ENCODE measurements at regions not wholly inside any gene's neighbourhood (a gene's known extent, or its start where the extent isn't known, plus 50 kb on each side); places are given as distances from the start of the nearest gene placed in this dataset.

- Histone ChIP-seq H3K9me3 (ENCODE audit: low read length) (no peaks in the 10 kb centered on the region), H3K4me1 (ENCODE audit: insufficient read depth, low read length) (no peaks in the 10 kb centered on the region), H4K20me1 (ENCODE audit: insufficient read depth, low read length) (no peaks in the 10 kb centered on the region), H3K79me2 (ENCODE audit: insufficient read depth, low read length) (no peaks in the 10 kb centered on the region), H3K27ac (ENCODE audit: extremely low read length, insufficient read depth, low read length) (no peak overlapping the region), H2AFZ (ENCODE audit: low read length) (no peak overlapping the region), H3K9ac (ENCODE audit: insufficient read depth, low read depth, low read length) (no peak overlapping the region), H3K27me3 (ENCODE audit: control insufficient read depth in 1 of 2, insufficient read depth in 2 of 2, low read length in 2 of 2) (no peaks in the 10 kb centered on the region), H3K36me3 (replicated peaks in 1 of 2; ENCODE audit: control insufficient read depth in 1 of 2, insufficient read depth in 2 of 2, low read length in 2 of 2) (no peaks in the 10 kb centered on the region), H3K4me2 (ENCODE audit: low read depth, low read length) (no peak overlapping the region), H3K4me3 (replicated peaks in 1 of 3; ENCODE audit: insufficient read depth in 1 of 3, low read depth in 2 of 3, low read length in 3 of 3) (no peak overlapping the region)
- ChIA-PET POLR2A (no interaction called here), CTCF (ENCODE audit: low intra/inter-chr PET ratio, low total read pairs) (no interaction called here)
- 3% methylated on average over 3 of the region's 3 CpGs for WGBS (ENCODE audit: low lambda C conversion rate)
- in situ Hi-C loops (cut with HindIII; ENCODE audit: extremely low pct_ligation_motif_present, low pct_unique_long_range_greater_than_20kb): no loop called here
- TF ChIP-seq GATA4 (IDR thresholded peaks at IDR 0.05; ENCODE audit: borderline replicate concordance, low read depth): no peak
- TF ChIP-seq TOPORS (CRISPR knock-in tag; IDR thresholded peaks at IDR 0.05): no peak
- no peak for TF ChIP-seq ZFP36L2 (CRISPR knock-in tag; IDR thresholded peaks at IDR 0.05)
- no peak for TF ChIP-seq RNF2 (conservative IDR thresholded peaks at IDR 0.05; ENCODE audit: low read depth)
- TF ChIP-seq HCFC1 (IDR thresholded peaks at IDR 0.05; ENCODE audit: low read depth, low read length): no peak
- no peak for TF ChIP-seq MYNN (CRISPR knock-in tag; IDR thresholded peaks at IDR 0.05; ENCODE audit: low read depth)
- TF ChIP-seq ZNF766 (CRISPR knock-in tag; IDR thresholded peaks at IDR 0.05; ENCODE audit: borderline replicate concordance): no peak
- no peak for TF ChIP-seq ZKSCAN5 (CRISPR knock-in tag; IDR thresholded peaks at IDR 0.05)
- TF ChIP-seq ZBTB21 (CRISPR knock-in tag; IDR thresholded peaks at IDR 0.05): no peak
- TF ChIP-seq BRCA1 (CRISPR knock-in tag; IDR thresholded peaks at IDR 0.05): no peak
- no peak for TF ChIP-seq MTA1 (CRISPR knock-in tag; IDR thresholded peaks at IDR 0.05; ENCODE audit: borderline replicate concordance)
- TF ChIP-seq NFATC3 (CRISPR knock-in tag; IDR thresholded peaks at IDR 0.05): no peak
- intact Hi-C loops (cut with micrococcal nuclease; ENCODE audit: unreplicated experiment): loop anchor here (10.0 kb wide), 1 partner anchor 995 kb away; no protein-coding TSS in a partner anchor
- no peak for DNase-seq (ENCODE audit: low spot score)
- FAIRE-seq: no peak
- ATAC-seq: peak; percentile 60
- no TSS peak for BruUV-seq (replicated peaks)
Observed at GRCh38 chr7:41880107-41880506, 177.2 kb upstream of the INHBA start.

DNA sequence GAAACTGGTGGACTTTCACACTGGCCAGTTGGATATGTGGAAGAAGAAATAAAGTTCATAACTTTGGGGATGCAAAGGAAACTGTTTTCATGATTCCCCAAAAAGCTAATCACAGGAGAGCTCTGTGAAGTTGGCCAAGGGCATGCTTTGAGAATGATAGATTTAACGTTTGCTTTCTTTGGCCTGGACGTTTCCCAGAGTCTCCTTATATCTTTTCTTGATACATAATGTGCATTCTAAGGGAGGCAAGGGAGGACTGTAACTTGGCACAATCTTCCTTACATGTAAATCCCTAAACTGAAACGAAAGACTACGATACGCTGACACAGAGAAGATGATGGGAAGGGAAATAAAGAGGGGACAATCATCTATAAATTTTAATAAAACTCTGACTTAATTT is 176.5 kb upstream of the INHBA start:
- H3K4me1 ChIP-seq (ENCODE audit: insufficient read depth, low read length): no peaks in the 10 kb centered on the region
- H4K20me1 ChIP-seq (ENCODE audit: insufficient read depth, low read length): no peaks in the 10 kb centered on the region
- no peak for FAIRE-seq
- H3K79me2 ChIP-seq (ENCODE audit: insufficient read depth, low read length): no peaks in the 10 kb centered on the region
- no peak overlapping the region for H2AFZ ChIP-seq (ENCODE audit: low read length)
- intact Hi-C loops (cut with micrococcal nuclease; ENCODE audit: unreplicated experiment) (no loop called here), in situ Hi-C loops (cut with HindIII; ENCODE audit: extremely low pct_ligation_motif_present, low pct_unique_long_range_greater_than_20kb) (no loop called here)
- H3K4me3 ChIP-seq (replicated peaks in 1 of 3; ENCODE audit: insufficient read depth in 1 of 3, low read depth in 2 of 3, low read length in 3 of 3): no peak overlapping the region
- H3K36me3 ChIP-seq (replicated peaks in 1 of 2; ENCODE audit: control insufficient read depth in 1 of 2, insufficient read depth in 2 of 2, low read length in 2 of 2): no peaks in the 10 kb centered on the region
- CTCF ChIA-PET (ENCODE audit: low intra/inter-chr PET ratio, low total read pairs): no interaction called here
- BruUV-seq (replicated peaks): no TSS peak
- no peak overlapping the region for H3K4me2 ChIP-seq (ENCODE audit: low read depth, low read length)
- no peaks in the 10 kb centered on the region for H3K27me3 ChIP-seq (ENCODE audit: control insufficient read depth in 1 of 2, insufficient read depth in 2 of 2, low read length in 2 of 2)
- H3K9me3 ChIP-seq (ENCODE audit: low read length): no peaks in the 10 kb centered on the region
- H3K9ac ChIP-seq (ENCODE audit: insufficient read depth, low read depth, low read length): no peak overlapping the region
- DNase-seq (ENCODE audit: low spot score): no peak
- no peak for ATAC-seq
- WGBS (ENCODE audit: low lambda C conversion rate): 32% methylated on average over 5 of the region's 5 CpGs
- H3K27ac ChIP-seq (ENCODE audit: extremely low read length, insufficient read depth, low read length): no peak overlapping the region
- TF ChIP-seq EED (CRISPR knock-in tag; IDR thresholded peaks at IDR 0.05): no peak
- no peak for TF ChIP-seq ZNF562 (CRISPR knock-in tag; IDR thresholded peaks at IDR 0.05; ENCODE audit: borderline replicate concordance)
- TF ChIP-seq KMT2A (CRISPR knock-in tag; IDR thresholded peaks at IDR 0.05): no peak
- no peak for TF ChIP-seq ZNF720 (CRISPR knock-in tag; IDR thresholded peaks at IDR 0.05)
- no peak for TF ChIP-seq ZNF556 (CRISPR knock-in tag; IDR thresholded peaks at IDR 0.05; ENCODE audit: borderline replicate concordance)
- TF ChIP-seq KAT8 (CRISPR knock-in tag; IDR thresholded peaks at IDR 0.05): no peak
- no peak for TF ChIP-seq TRIM24 (CRISPR knock-in tag; IDR thresholded peaks at IDR 0.05)
- POLR2A ChIA-PET: no interaction called here

Measured in HepG2 (cell line).